GM12801 (cell line): ENCODE measurements at regions not wholly inside any gene's neighbourhood (a gene's known extent, or its start where the extent isn't known, plus 50 kb on each side); places are given as distances from the start of the nearest gene placed in this dataset.

Source experiments
- CTCF ChIP-seq: IDR thresholded peaks from one replicate; pipeline ENCODE4 v1.5.1; 2011; ENCODE audit warnings: control low read depth; ENCODE audit not compliant: insufficient read length; ENCODE audit errors: extremely low read depth

GRCh38 chr13:106100171-106100919 lies 435.1 kb downstream of the EFNB2 start:
- no peak for TF ChIP-seq CTCF

- no peak for TF ChIP-seq CTCF
Measured at GRCh38 chr13:106099765-106100164, 435.7 kb downstream of the EFNB2 start.

- no peak for TF ChIP-seq CTCF
Measured at GRCh38 chr13:106098778-106099177, 436.7 kb downstream of the EFNB2 start.

- TF ChIP-seq CTCF, result no peak
Measured at GRCh38 chr13:106096661-106097092, 438.8 kb downstream of the EFNB2 start.

GRCh38 chr13:106095919-106096318 lies 439.5 kb downstream of the EFNB2 start:
- TF ChIP-seq CTCF, result no peak

GRCh38 chr13:106095406-106095805 lies 440.1 kb downstream of the EFNB2 start:
- TF ChIP-seq CTCF, result no peak

- no peak for TF ChIP-seq CTCF
Measured at GRCh38 chr13:106090001-106090400, 445.5 kb downstream of the EFNB2 start.
